GM13977 (cell line): ENCODE measurements at regions not wholly inside any gene's neighbourhood (a gene's known extent, or its start where the extent isn't known, plus 50 kb on each side); places are given as distances from the start of the nearest gene placed in this dataset.
"Not testable (repeated sequence)": the region's sequence is repeated elsewhere in the genome, so short reads cannot be mapped to it uniquely, and the experiment has no call there.

Experiments
- DNase-seq: peaks from one replicate; pipeline ENCODE4 v3.0.0; 2012; ENCODE audit warnings: low spot score
- CTCF ChIP-seq: IDR thresholded peaks from 2 replicates; pipeline ENCODE4 v1.5.1; 2012; ENCODE audit warnings: mild to moderate bottlenecking, control low read depth; ENCODE audit not compliant: insufficient read depth; ENCODE audit errors: extremely low read depth, missing control alignments
- in situ Hi-C: fragments of 300-500 bp; cut with MboI; formaldehyde crosslinking; loops from one replicate; pipeline ENCODE4 v1.12.0; 2022; ENCODE audit warnings: low sequenced_read_pairs, low pct_unique_long_range_greater_than_20kb, mixed read lengths, inconsistent platforms; ENCODE audit not compliant: unreplicated experiment

- no peak for DNase-seq
Measured at GRCh38 chr18:73118121-73118816, 250.5 kb upstream of the NETO1 start.

GRCh38 chr18:73110307-73110706, 242.5 kb upstream of the NETO1 start:
- in situ Hi-C loops = no loop called here
- DNase-seq = no peak
- TF ChIP-seq CTCF = no peak

More at GRCh38 chr18:73118121-73118816, 250.5 kb upstream of the NETO1 start:
- TF ChIP-seq CTCF = no peak
- in situ Hi-C loops = no loop called here

DNA sequence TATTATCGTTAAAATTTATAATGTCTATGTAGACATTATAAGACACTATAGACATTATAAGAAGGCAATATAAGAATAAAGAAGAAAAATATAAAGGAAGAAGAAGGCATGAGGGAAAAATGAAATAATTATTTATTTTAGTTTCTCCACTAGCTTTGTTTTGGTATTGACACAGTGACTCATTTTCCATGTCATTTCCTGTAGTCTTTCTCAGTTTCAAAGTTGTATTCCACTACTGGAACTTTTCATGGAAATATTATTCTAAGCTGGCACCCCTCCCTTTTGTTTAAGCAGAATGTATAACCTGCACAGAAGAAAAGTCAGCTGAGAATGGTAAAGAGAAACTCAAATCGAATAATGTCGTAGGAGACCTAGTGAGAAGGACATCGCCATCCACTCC, 234.2 kb upstream of the NETO1 start:
- no peak for DNase-seq
- in situ Hi-C loops = no loop called here
- TF ChIP-seq CTCF = no peak

GRCh38 chr18:73101491-73101890, 233.7 kb upstream of the NETO1 start:
- in situ Hi-C loops, DNase-seq: not testable (repeated sequence)

DNA sequence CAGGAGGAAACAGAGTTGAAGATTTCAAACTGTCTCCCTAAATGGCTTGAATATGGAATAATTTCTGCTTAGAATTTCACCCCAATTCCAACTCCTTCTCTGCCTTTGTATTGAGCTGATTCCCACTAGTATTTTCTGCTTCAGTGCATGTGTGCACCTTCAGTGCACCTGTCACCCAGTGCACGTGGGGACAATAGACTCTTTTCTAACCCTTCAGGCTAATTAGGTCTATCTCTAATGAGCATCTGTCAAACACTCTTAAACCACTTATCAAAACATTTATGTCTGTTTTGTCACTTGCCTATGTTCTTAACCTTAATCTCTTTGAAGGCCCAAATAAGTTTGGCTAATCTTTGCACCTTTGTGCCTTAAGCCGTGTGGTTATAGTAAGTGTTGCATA, 232.0 kb upstream of the NETO1 start:
- no peak for DNase-seq
- TF ChIP-seq CTCF = no peak
- in situ Hi-C loops = no loop called here

- in situ Hi-C loops = no loop called here
- DNase-seq = no peak
- TF ChIP-seq CTCF = no peak
Measured at GRCh38 chr18:73093687-73094250, 226.0 kb upstream of the NETO1 start.

- in situ Hi-C loops = no loop called here
- no peak for DNase-seq
- no peak for TF ChIP-seq CTCF
Measured at GRCh38 chr18:73088445-73088844, 220.7 kb upstream of the NETO1 start.
